AG10803 (cell line): ENCODE measurements at regions not wholly inside any gene's neighbourhood (a gene's known extent, or its start where the extent isn't known, plus 50 kb on each side); places are given as distances from the start of the nearest gene placed in this dataset.
"Not testable (repeated sequence)": the region's sequence is repeated elsewhere in the genome, so short reads cannot be mapped to it uniquely, and the experiment has no call there.

ENCODE experiments used
- DNase-seq: peaks from one replicate; pipeline ENCODE4 v3.0.0; 2010; ENCODE audit warnings: low read depth
- H3K4me3 ChIP-seq: 2 replicates; pipeline ENCODE4 v1.5.1; 2011; ENCODE audit warnings: mild to moderate bottlenecking, low read length, control low read depth
- CTCF ChIP-seq: conservative IDR thresholded peaks from 2 replicates; pipeline ENCODE4 v1.5.1; 2011; ENCODE audit warnings: mild to moderate bottlenecking, low read length, control low read depth, inconsistent platforms

- TF ChIP-seq CTCF, result no peak
- DNase-seq, result no peak
- H3K4me3 ChIP-seq, result no peak overlapping the region
Observed at GRCh38 chr16:72588551-72588950, 416.6 kb upstream of the PMFBP1 start.

GRCh38 chr16:72578061-72578460, 406.1 kb upstream of the PMFBP1 start:
- not testable (repeated sequence) for H3K4me3 ChIP-seq, DNase-seq

GRCh38 chr16:72576189-72576588, 404.2 kb upstream of the PMFBP1 start:
- no peak overlapping the region for H3K4me3 ChIP-seq
- no peak for DNase-seq
- TF ChIP-seq CTCF, result no peak

DNA sequence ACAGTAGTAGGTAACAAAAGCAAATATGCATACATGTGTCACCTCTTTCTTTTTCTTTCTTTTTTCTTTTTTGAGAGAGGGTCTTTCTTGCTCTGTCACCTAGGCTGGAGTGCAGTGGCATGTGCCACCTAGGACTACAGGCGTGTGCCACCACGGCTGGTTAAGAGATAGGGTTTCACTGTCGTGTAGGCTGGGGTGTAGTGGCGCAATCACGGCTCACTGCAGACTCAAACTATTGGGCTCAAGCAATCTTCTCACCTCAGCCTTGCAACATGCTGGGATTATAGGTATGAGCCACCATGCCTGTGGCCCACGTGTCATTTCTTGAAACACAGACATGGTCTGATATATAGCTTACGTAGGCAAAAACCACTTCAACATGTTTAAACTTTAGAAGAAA, 397.7 kb upstream of the PMFBP1 start:
- no peak overlapping the region for H3K4me3 ChIP-seq
- DNase-seq, result no peak
- TF ChIP-seq CTCF, result no peak

DNA sequence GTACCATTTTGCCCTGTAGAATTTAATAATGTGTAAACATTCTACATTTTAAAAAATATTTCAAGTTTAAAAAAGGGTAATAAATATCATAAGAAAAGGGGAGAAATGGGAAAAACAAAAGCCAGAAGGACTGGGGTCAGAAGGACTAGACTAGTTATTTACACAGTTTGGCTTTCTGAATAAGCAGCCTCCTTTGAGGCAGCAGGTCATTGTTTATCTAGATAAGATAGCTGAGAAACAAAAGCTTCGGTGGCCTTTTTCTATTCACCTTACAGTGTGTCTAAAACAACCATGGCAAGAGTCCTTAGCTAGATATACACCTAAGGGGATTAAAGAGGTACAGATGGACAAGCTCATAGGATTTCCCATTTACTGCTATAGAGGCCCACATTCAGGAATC, 396.5 kb upstream of the PMFBP1 start:
- no peak for DNase-seq
- no peak overlapping the region for H3K4me3 ChIP-seq
- TF ChIP-seq CTCF, result no peak

DNA sequence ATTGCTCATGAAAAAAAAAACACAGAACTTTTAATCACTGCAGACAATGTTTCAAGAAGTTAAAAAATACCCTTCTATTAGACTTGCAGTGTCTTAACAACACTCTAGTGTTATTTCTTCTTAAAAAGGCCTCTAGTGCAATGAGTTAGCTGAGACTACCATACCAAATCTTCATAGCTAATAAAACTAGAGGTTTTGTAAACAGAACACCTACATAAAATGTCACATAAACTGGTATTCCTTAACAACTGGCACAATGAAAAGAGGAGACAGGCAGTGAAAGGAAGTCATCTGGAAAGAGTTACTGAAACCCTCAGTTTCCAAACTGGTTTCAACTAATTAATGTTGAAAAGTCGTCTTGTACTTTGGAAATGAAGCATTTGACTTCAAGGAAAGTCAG, 394.2 kb upstream of the PMFBP1 start:
- no peak for DNase-seq
- TF ChIP-seq CTCF, result no peak
- no peak overlapping the region for H3K4me3 ChIP-seq

DNA sequence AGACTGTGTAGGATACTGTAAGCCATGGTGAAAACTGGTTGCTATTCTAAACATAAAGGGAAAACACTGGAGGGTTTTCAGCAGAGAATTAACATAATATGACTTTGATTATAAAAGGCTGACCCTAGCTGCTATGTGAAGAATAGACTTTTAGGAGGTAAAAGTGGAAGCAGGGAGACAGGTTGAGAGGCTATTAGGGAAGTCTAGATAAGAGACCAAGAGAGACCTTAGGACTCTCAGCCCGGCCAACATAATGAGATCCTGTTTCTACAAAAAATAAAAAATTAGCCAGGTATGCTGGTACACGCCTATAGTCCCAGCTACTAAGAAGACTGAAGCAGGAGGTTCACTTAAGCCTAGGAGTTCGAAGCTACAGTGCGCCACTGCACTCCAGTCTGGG, 393.2 kb upstream of the PMFBP1 start:
- H3K4me3 ChIP-seq, result no peak overlapping the region
- DNase-seq, result no peak
- TF ChIP-seq CTCF, result no peak

- DNase-seq, result no peak
- H3K4me3 ChIP-seq, result no peak overlapping the region
- TF ChIP-seq CTCF, result no peak
Observed at GRCh38 chr16:72560617-72561016, 388.7 kb upstream of the PMFBP1 start.
